Right cardiac atrium (tissue), 5 donors: ENCODE measurements at regions not wholly inside any gene's neighbourhood (a gene's known extent, or its start where the extent isn't known, plus 50 kb on each side); places are given as distances from the start of the nearest gene placed in this dataset.
"Not testable (repeated sequence)": the region's sequence is repeated elsewhere in the genome, so short reads cannot be mapped to it uniquely, and the experiment has no call there.

ENCODE experiments used
- ATAC-seq, 2 donors: fragments of 200-7000 bp; cut with Tn5 transposase; one replicate each; pipeline versions ENCODE4 v1.8.0 to v1.9.1; 2020; ENCODE audit warnings: moderate library complexity in 2 of 2, mild to moderate bottlenecking in 1 of 2
- DNase-seq, 3 donors: peaks; one replicate each; pipeline ENCODE4 v3.0.0-alpha.2; 2020
- H3K27ac ChIP-seq: one replicate; pipeline ENCODE4 v1.5.1; 2013; ENCODE audit warnings: mild to moderate bottlenecking, low read length, control low read depth, moderate library complexity
- H3K27me3 ChIP-seq: one replicate; pipeline ENCODE4 v1.6.1; 2013; ENCODE audit not compliant: control insufficient read depth, insufficient read depth
- H3K4me1 ChIP-seq: one replicate; pipeline ENCODE4 v1.6.1; 2013; ENCODE audit warnings: low read length; ENCODE audit not compliant: control insufficient read depth, insufficient read depth
- H3K4me3 ChIP-seq: one replicate; pipeline ENCODE4 v1.5.1; 2013; ENCODE audit warnings: low read length, control low read depth
- H3K9me3 ChIP-seq: one replicate; pipeline ENCODE4 v1.6.1; 2013; ENCODE audit warnings: low read length; ENCODE audit not compliant: control insufficient read depth
- WGBS: extraction: QIAGEN DNeasy Blood & Tissue Kit; methylation state at CpG from one replicate; pipeline ENCODE4 v1.1.7; 2013; 5-methylcytosine and 5-hydroxymethylcytosine counted together
- intact Hi-C, 4 donors: fragments of 100-400 bp; cut with DNase I; formaldehyde crosslinking; loops; one replicate each; pipeline versions ENCODE4 v1.11.0 to v1.14.0; 2022 to 2023
- donor health status: healthy with polysubstance abuse.
- donor health status: DM: no; HTN: yes; CAD: no.
- donor health status: DM: no; HTN: no; CAD: no.
- donor health status: DM: no; HTN: yes; CAD: no; lungs with severe emphysema.
- donor health status: DM: yes; HTN: yes; CAD: no.

- 54% methylated on average over 3 of the region's 3 CpGs for WGBS
- H3K27me3 ChIP-seq = no peaks in the 10 kb centered on the region
- DNase-seq (no peak), ATAC-seq (no peak)
- H3K27ac ChIP-seq = no peak overlapping the region
- no peak overlapping the region for H3K4me3 ChIP-seq
- H3K9me3 ChIP-seq = no peaks in the 10 kb centered on the region
- intact Hi-C loops = no loop called here
- no peaks in the 10 kb centered on the region for H3K4me1 ChIP-seq
These were observed 712.0 kb upstream of the AADAT start for GRCh38 chr4:170801771-170802170.

DNA sequence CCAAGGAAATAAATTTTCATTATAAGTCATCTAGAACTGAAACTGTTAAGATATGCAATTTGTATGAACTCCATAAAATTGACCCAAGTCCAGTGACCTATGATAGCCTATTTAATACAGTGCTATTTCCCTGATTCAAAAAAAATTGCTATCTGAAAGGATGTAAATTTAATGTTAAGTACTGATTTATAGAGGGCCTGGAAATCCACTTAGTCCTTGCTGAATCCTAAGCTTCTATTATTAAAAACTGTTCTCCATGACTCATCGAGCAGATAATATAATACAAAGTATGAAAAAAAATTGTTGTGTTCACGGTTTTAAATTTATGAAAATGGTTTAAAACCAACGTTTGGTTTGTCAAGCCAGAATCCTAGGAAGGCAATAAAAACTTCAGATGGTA lies 704.8 kb upstream of the AADAT start:
- no peaks in the 10 kb centered on the region for H3K9me3 ChIP-seq
- intact Hi-C loops = no loop called here
- DNase-seq = no peak
- H3K4me3 ChIP-seq = no peak overlapping the region
- no peaks in the 10 kb centered on the region for H3K27me3 ChIP-seq
- no peak for ATAC-seq
- H3K27ac ChIP-seq = no peak overlapping the region
- no peaks in the 10 kb centered on the region for H3K4me1 ChIP-seq
- WGBS = 57% methylated on average over 3 of the region's 3 CpGs

- ATAC-seq, intact Hi-C loops, H3K4me3 ChIP-seq, H3K27me3 ChIP-seq, H3K27ac ChIP-seq, H3K9me3 ChIP-seq, DNase-seq, H3K4me1 ChIP-seq: not testable (repeated sequence)
- 86% methylated on average over 26 of the region's 28 CpGs for WGBS
These were observed 698.8 kb upstream of the AADAT start for GRCh38 chr4:170788540-170789051.

GRCh38 chr4:170777663-170778062 lies 687.9 kb upstream of the AADAT start:
- no peak for ATAC-seq
- DNase-seq = no peak
- WGBS = 69% methylated on average over 3 of the region's 3 CpGs
- no peak overlapping the region for H3K4me3 ChIP-seq
- no peak overlapping the region for H3K27ac ChIP-seq
- no peaks in the 10 kb centered on the region for H3K27me3 ChIP-seq
- H3K9me3 ChIP-seq = no peaks in the 10 kb centered on the region
- H3K4me1 ChIP-seq = no peaks in the 10 kb centered on the region
- intact Hi-C loops = no loop called here

GRCh38 chr4:170776983-170777382 lies 687.2 kb upstream of the AADAT start:
- intact Hi-C loops = no loop called here

GRCh38 chr4:170775851-170776250 lies 686.1 kb upstream of the AADAT start:
- H3K4me3 ChIP-seq = no peak overlapping the region
- no peaks in the 10 kb centered on the region for H3K27me3 ChIP-seq
- 86% methylated on average over 4 of the region's 4 CpGs for WGBS
- intact Hi-C loops = no loop called here
- no peaks in the 10 kb centered on the region for H3K4me1 ChIP-seq
- H3K27ac ChIP-seq = no peak overlapping the region
- DNase-seq = peak in 1 of 3 donors; percentile 23
- H3K9me3 ChIP-seq = no peaks in the 10 kb centered on the region
- no peak for ATAC-seq

More at GRCh38 chr4:170776983-170777382, 687.2 kb upstream of the AADAT start:
- no peaks in the 10 kb centered on the region for H3K27me3 ChIP-seq
- H3K4me1 ChIP-seq = no peaks in the 10 kb centered on the region
- no peak overlapping the region for H3K4me3 ChIP-seq
- ATAC-seq (no peak), DNase-seq (no peak)
- no peak overlapping the region for H3K27ac ChIP-seq
- WGBS = 86% methylated on average over 6 of the region's 6 CpGs
- no peaks in the 10 kb centered on the region for H3K9me3 ChIP-seq

DNA sequence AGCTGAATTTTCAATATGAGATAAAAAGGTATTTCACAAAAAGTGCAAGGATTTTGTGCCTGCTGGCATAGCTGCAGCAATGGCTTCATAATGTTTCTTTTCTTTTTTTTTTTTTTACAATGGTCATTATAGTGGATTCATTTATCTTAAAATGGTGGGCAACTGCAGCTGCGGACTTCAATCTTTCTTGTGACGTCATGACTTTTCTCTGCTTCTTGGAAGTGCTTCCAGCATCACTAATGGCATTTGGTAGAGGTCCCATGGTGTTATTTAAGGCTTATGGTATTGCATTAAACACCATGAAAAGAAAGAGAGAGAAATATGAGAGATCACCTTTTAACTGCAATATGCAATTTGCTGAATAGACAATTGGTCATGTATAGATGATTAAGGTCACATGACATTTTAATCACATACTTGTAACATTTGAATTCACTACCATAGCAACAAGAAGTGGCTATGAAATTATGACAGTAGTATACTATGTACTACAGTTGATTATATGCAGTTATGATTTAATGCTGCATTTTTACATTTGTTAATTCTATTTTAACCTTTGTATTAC lies 684.0 kb upstream of the AADAT start:
- Histone ChIP-seq H3K9me3 (no peaks in the 10 kb centered on the region), H3K27me3 (no peaks in the 10 kb centered on the region), H3K27ac (no peak overlapping the region), H3K4me3 (no peak overlapping the region), H3K4me1 (no peaks in the 10 kb centered on the region)
- intact Hi-C loops = no loop called here
- ATAC-seq (no peak), DNase-seq (no peak)
- 59% methylated on average over 2 of the region's 2 CpGs for WGBS

DNA sequence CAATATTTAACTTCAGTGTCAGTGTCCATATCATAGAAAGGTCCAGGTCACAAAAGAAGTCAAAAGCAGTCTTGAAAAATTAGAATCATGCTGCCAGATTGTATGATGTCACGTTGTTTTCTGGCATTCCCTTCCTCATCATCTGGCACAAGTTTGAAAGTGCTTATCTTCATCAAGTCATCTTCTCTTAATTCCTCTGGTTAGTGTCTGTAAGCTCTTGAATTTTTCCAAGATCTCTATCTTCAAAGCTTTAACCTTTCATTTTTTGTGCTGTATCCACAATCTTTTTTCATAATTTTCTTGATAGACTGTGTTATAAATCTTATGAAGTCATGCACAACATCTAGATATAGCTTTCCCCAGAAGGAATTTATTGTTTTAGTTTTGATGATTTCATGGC lies 682.7 kb upstream of the AADAT start:
- WGBS = 63% methylated on average over 1 of the region's 1 CpG
- no peak overlapping the region for H3K27ac ChIP-seq
- intact Hi-C loops = no loop called here
- no peak for ATAC-seq
- no peaks in the 10 kb centered on the region for H3K27me3 ChIP-seq
- no peaks in the 10 kb centered on the region for H3K4me1 ChIP-seq
- H3K4me3 ChIP-seq = no peak overlapping the region
- no peak for DNase-seq
- no peaks in the 10 kb centered on the region for H3K9me3 ChIP-seq

- Histone ChIP-seq H3K4me3 (no peak overlapping the region), H3K4me1 (no peaks in the 10 kb centered on the region), H3K27ac (no peak overlapping the region), H3K9me3 (no peaks in the 10 kb centered on the region), H3K27me3 (no peaks in the 10 kb centered on the region)
- DNase-seq (no peak), ATAC-seq (no peak)
- WGBS = 53% methylated on average over 2 of the region's 2 CpGs
- intact Hi-C loops = no loop called here
These were observed 680.9 kb upstream of the AADAT start for GRCh38 chr4:170770664-170771063.

DNA sequence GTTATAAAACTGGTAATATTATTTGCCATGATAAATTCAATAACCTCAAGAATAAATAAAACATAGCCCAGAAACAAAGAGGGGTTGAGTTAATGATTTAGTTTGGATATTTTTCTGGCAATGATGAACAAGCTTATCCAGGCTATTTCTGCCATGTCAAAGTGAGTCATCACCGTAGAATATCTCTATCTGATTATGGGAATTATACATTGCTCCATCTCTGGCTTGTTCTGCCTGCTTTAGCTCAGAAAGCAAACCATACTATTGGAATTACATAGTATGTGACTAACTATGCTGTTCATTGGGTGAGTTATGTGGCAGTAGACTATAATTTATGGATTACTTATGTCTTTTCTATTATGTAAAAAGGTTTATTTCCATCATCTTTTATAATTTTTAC lies 680.1 kb upstream of the AADAT start:
- Histone ChIP-seq H3K27me3 (no peaks in the 10 kb centered on the region), H3K4me3 (no peak overlapping the region), H3K4me1 (no peaks in the 10 kb centered on the region), H3K27ac (no peak overlapping the region), H3K9me3 (no peaks in the 10 kb centered on the region)
- DNase-seq (no peak), ATAC-seq (no peak)
- WGBS = 65% methylated on average over 1 of the region's 1 CpG
- intact Hi-C loops = no loop called here

GRCh38 chr4:170758988-170759387 lies 669.2 kb upstream of the AADAT start:
- intact Hi-C loops = no loop called here
- Histone ChIP-seq H3K27me3 (no peaks in the 10 kb centered on the region), H3K9me3 (no peaks in the 10 kb centered on the region), H3K4me3 (no peak overlapping the region), H3K27ac (no peak overlapping the region), H3K4me1 (no peaks in the 10 kb centered on the region)
- DNase-seq (no peak), ATAC-seq (no peak)
- 88% methylated on average over 4 of the region's 4 CpGs for WGBS

- ATAC-seq = no peak
- Histone ChIP-seq H3K4me3 (no peak overlapping the region), H3K27ac (no peak overlapping the region), H3K4me1 (no peaks in the 10 kb centered on the region), H3K27me3 (no peaks in the 10 kb centered on the region), H3K9me3 (no peaks in the 10 kb centered on the region)
- 60% methylated on average over 5 of the region's 5 CpGs for WGBS
- no peak for DNase-seq
- intact Hi-C loops = no loop called here
These were observed 660.8 kb upstream of the AADAT start for GRCh38 chr4:170750519-170750918.
